ENCODE measurements at regions not wholly inside any gene's neighbourhood (a gene's known extent, or its start where the extent isn't known, plus 50 kb on each side); places are given as distances from the start of the nearest gene placed in this dataset.

GRCh38 chr2:166814335-166814734, 73.9 kb upstream of the XIRP2 start:
- TF ChIP-seq POLR2A (IDR thresholded peaks at IDR 0.05; ENCODE audit: low read depth, low read length) (no peak), POLR2AphosphoS5 (IDR thresholded peaks at IDR 0.05; ENCODE audit: low read depth, low read length) (no peak), TAF1 (IDR thresholded peaks at IDR 0.05; ENCODE audit: low read depth, low read length) (no peak), SPI1 (IDR thresholded peaks at IDR 0.05; ENCODE audit: low read depth, low read length) (no peak)

Measured in GM12891 (cell line).